HFFc6 (cell line): ENCODE measurements at regions not wholly inside any gene's neighbourhood (a gene's known extent, or its start where the extent isn't known, plus 50 kb on each side); places are given as distances from the start of the nearest gene placed in this dataset.

Experiments used
- DNase-seq: peaks from one replicate; pipeline ENCODE4 v3.0.0-alpha.2; 2018
- H3K27ac Mint-ChIP-seq: 2 replicates; pipeline ENCODE4 v1.8.0; 2020; ENCODE audit warnings: mild to moderate bottlenecking, mixed read lengths
- H3K27me3 Mint-ChIP-seq: 2 replicates; pipeline ENCODE4 v1.8.0; 2021; ENCODE audit warnings: mild to moderate bottlenecking, moderate library complexity, mixed read lengths; ENCODE audit not compliant: insufficient read depth
- H3K36me3 Mint-ChIP-seq: 2 replicates; pipeline ENCODE4 v1.8.0; 2021; ENCODE audit warnings: low read depth, mixed read lengths
- H3K4me1 Mint-ChIP-seq: 2 replicates; pipeline ENCODE4 v1.8.0; 2020; ENCODE audit warnings: low read depth, mixed read lengths
- H3K4me3 Mint-ChIP-seq: 2 replicates; pipeline ENCODE4 v1.8.0; 2020; ENCODE audit warnings: mild to moderate bottlenecking, moderate library complexity, mixed read lengths
- H3K9me3 Mint-ChIP-seq: 2 replicates; pipeline ENCODE4 v1.8.0; 2020; ENCODE audit warnings: mild to moderate bottlenecking, mixed read lengths
- CTCF ChIP-seq: fragments of 200-600 bp; sonication (generic); IDR thresholded peaks from 2 replicates; pipeline ENCODE4 v1.5.0; 2021; ENCODE audit warnings: antibody characterized with exemption, mild to moderate bottlenecking

- DNase-seq: no peak
- TF ChIP-seq CTCF: no peak
- peaks cover 38% of the 10 kb centered on the region for H3K4me1 Mint-ChIP-seq
- H3K27me3 Mint-ChIP-seq: peaks cover 6% of the 10 kb centered on the region
- no peak overlapping the region for H3K4me3 Mint-ChIP-seq
- peak overlapping the region; percentile 94; the same call in 1 of the 2 replicates for H3K27ac Mint-ChIP-seq
- H3K36me3 Mint-ChIP-seq: peaks cover 4% of the 10 kb centered on the region; the same call in 1 of the 2 replicates
- H3K9me3 Mint-ChIP-seq: no peaks in the 10 kb centered on the region
Observed at GRCh38 chr2:220078439-220078838, 451.0 kb downstream of the SLC4A3 start.

GRCh38 chr2:220079595-220079994 lies 452.2 kb downstream of the SLC4A3 start:
- Mint-ChIP-seq H3K4me3 (no peak overlapping the region), H3K36me3 (peaks cover 4% of the 10 kb centered on the region; the same call in 1 of the 2 replicates), H3K9me3 (no peaks in the 10 kb centered on the region), H3K27ac (no peak overlapping the region), H3K27me3 (peaks cover 6% of the 10 kb centered on the region), H3K4me1 (peaks cover 38% of the 10 kb centered on the region)
- no peak for TF ChIP-seq CTCF
- DNase-seq: no peak

GRCh38 chr2:220081171-220081570 lies 453.7 kb downstream of the SLC4A3 start:
- Mint-ChIP-seq H3K4me1 (peaks cover 28% of the 10 kb centered on the region), H3K36me3 (peaks cover 4% of the 10 kb centered on the region; the same call in 1 of the 2 replicates), H3K4me3 (no peak overlapping the region), H3K27me3 (peaks cover 11% of the 10 kb centered on the region), H3K9me3 (no peaks in the 10 kb centered on the region), H3K27ac (no peak overlapping the region)
- TF ChIP-seq CTCF: no peak
- no peak for DNase-seq

GRCh38 chr2:220090050-220090449 lies 462.6 kb downstream of the SLC4A3 start:
- H3K9me3 Mint-ChIP-seq: no peaks in the 10 kb centered on the region
- peak overlapping the region; percentile 25; the same call in 1 of the 2 replicates for H3K4me3 Mint-ChIP-seq
- peaks cover 19% of the 10 kb centered on the region for H3K4me1 Mint-ChIP-seq
- TF ChIP-seq CTCF: no peak
- peak overlapping the region; percentile 82 for H3K27ac Mint-ChIP-seq
- peaks cover 2% of the 10 kb centered on the region; the same call in 1 of the 2 replicates for H3K27me3 Mint-ChIP-seq
- peak; percentile 60 for DNase-seq
- H3K36me3 Mint-ChIP-seq: no peaks in the 10 kb centered on the region

GRCh38 chr2:220096406-220096805 lies 469.0 kb downstream of the SLC4A3 start:
- Mint-ChIP-seq H3K36me3 (no peaks in the 10 kb centered on the region), H3K4me3 (no peak overlapping the region; the same call in 1 of the 2 replicates), H3K9me3 (no peaks in the 10 kb centered on the region), H3K27me3 (no peaks in the 10 kb centered on the region), H3K27ac (peak overlapping the region; percentile 38), H3K4me1 (peaks cover 35% of the 10 kb centered on the region)
- no peak for TF ChIP-seq CTCF
- DNase-seq: peak; percentile 66

- H3K27me3 Mint-ChIP-seq: no peaks in the 10 kb centered on the region
- no peak overlapping the region for H3K4me3 Mint-ChIP-seq
- H3K9me3 Mint-ChIP-seq: no peaks in the 10 kb centered on the region
- DNase-seq: no peak
- H3K27ac Mint-ChIP-seq: no peak overlapping the region
- TF ChIP-seq CTCF: no peak
- H3K4me1 Mint-ChIP-seq: peaks cover 37% of the 10 kb centered on the region
- no peaks in the 10 kb centered on the region for H3K36me3 Mint-ChIP-seq
Observed at GRCh38 chr2:220101980-220102379, 474.6 kb downstream of the SLC4A3 start.
